ENCODE measurements at regions not wholly inside any gene's neighbourhood (a gene's known extent, or its start where the extent isn't known, plus 50 kb on each side); places are given as distances from the start of the nearest gene placed in this dataset.
"Not testable (repeated sequence)": the region's sequence is repeated elsewhere in the genome, so short reads cannot be mapped to it uniquely, and the experiment has no call there.

DNA sequence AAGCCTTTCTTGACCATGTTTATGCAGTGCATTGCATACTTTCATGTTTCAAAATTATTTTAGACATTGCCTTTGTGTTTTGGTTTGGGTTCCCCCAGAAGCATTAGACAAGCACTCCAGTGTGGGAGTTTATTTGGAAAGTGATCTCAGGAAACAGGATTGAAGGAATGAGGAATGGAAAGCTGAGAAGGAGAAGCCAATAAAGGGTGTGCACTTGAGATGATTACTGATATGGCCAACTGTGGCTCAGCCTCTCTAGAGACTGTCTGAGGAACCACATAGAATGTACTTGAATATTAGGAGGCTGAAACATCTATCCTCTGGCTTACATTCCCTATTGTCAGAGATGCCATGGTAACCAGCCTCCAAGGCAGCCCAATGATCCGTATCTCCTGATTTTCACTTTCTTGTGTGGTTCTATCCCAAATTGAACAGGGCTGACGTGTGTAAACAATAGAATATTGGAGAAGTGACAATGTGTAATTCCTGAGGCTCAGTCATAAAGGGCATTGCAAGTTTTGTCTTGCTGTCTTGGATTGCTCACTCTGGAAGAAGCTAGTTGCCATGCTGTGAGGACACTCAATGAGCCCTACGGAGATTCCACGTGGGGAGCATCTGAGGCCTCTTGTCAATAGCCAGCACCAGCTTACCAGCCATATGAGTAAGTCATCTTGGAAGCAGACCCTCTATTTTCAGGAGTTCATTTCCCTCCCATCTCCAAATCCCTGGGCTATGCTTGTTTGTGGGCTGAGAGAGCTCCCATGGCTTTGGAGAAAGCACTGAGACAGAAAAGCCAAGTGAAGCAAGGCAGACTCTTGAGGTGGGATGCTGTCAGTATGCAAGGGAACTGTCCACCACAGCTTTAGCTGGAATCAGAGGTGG is 84.7 kb downstream of the SCN11A start:
- no peak for DNase-seq (ENCODE audit: low read depth in 4 of 4, low spot score in 3 of 4)

GRCh38 chr3:38964646-38965045 is 87.1 kb downstream of the SCN11A start:
- no peak for DNase-seq (ENCODE audit: low read depth in 4 of 4, low spot score in 3 of 4)

DNA sequence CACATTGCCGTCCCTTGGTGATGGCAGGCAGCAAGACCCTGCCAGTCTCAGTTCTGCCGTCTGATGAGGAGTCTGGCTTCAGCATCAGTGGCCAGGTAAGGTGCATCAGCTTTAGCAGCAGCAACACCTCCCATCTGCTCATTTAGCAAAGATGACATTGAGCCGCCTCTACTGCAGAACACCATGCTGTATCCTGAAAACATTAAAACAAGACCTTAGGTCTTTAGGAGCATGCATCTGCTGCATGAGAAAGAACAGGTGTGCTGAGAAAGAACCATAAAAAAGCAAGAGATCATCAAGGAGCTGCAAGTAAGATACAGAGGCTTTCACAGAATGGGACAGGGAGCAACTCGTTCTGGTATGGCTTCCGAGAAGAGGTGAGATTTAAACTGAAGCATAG is 87.5 kb downstream of the SCN11A start:
- DNase-seq (ENCODE audit: low read depth in 4 of 4, low spot score in 3 of 4), result no peak

DNA sequence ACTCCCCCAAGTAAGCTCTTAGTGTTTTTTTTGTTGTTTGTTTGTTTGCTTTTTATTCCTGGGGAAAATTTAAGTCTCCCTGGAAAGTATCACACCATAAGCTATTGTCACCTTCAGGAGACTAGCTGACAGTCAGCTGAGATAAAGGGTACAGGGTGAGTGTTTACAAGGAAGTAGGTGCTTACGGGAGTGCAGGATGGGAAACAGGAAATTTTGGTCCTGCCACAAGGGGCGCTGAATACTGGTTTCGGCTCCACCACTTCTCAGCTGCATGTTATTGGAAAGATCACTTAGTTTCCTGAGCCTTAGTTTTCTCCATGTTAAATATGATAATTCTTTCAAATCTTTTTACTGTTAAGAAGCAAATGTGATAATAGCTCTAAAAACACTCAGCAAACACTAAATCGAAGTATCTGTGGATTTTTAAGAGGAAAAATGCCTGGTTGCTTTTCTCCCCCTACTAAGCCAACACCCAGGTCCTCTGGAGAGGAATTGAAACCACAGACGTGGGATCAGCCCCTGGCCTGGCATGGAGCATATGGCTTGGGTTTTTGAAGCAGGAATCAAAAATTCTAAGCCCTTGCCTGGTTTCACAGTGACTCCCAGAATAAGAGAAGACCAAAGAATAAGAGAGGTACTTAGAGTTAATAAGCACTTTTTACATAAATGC is 90.7 kb downstream of the SCN11A start:
- DNase-seq (ENCODE audit: low read depth in 4 of 4, low spot score in 3 of 4), result no peak

DNA sequence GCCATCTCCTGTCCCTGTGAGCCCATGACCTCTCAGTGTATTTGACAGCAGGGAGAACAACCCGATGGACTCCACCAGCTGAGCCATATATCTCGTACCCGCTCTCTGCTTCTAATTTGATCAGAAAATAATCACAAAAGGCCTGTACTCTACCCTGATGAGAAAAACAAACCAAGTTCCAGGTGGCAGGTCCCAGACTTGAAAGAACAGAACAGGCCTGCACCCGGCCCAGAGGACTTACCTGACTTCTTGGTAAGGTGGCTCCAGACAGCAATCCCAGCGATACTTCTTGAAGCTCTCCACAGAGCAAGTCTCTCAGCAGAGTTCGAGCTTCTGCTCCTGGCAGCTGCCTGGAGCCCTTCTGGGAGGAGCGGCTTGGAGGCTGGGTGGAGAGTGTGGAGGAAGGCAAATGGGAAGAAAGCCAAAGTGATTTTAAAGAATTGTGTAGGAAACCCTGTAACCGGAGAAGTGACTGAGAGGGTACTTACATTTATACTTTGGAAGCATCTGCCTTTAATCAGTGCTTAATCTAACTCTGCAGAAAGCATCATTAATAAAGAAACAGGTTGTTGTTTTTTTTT is 91.6 kb downstream of the SCN11A start:
- no peak for DNase-seq (ENCODE audit: low read depth in 4 of 4, low spot score in 3 of 4)

DNA sequence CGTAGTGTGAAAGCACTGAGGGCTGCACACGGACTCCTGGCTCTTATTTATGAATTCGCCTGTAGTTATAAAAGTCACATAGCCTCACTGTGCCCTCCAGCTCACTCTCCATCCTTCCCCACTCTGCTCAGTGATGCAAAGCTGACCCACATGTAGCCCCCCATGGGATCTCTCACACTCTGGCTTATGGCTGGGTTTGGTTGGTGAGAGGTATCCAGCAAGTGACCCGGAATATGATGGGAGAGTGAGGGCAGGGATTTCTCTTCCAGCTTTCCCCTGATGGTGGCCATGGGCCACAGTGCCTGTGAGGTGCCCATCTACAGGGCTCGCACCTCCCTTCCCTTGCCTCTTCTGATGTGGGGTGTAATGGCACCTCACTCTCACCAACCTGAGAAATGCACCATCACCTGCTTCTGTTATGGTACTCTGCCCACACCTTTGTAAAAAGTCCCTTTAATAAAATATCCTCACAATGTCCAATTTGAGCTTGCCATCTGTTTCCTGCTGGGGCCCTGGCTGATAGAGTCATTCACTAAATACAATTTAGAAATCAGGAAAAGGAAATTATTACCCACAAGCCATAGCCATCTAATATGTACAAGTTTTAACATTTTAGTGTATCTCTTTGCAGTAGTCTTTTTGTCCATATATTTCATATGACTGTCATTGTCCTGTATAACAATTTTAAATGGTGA is 93.6 kb downstream of the SCN11A start:
- no peak for DNase-seq (ENCODE audit: low read depth in 4 of 4, low spot score in 3 of 4)

DNA sequence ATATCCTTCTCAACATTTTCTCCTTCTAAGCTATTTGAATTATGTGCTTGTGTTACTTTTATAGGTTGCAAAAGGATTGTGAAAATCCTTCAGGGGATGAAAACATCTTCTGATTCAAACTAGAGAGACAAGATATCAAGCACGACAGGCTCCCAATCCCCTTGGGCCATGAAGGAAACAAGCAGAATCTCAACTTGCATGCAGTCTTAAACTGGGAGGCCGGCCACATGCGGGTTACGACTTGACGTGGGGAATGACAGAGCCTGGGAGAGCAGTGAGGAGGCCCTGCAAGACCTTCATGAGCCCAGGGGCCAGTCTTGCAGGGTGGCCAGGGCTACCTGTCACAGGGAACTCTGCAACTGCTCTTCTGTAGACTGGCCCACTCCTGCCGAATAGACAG is 94.4 kb downstream of the SCN11A start:
- DNase-seq (ENCODE audit: low read depth in 4 of 4, low spot score in 3 of 4), result no peak

- no peak for DNase-seq (ENCODE audit: low read depth in 4 of 4, low spot score in 3 of 4)
Observed at GRCh38 chr3:38952721-38953120, 99.0 kb downstream of the SCN11A start.

GRCh38 chr3:38951167-38951566 is 100.6 kb downstream of the SCN11A start:
- DNase-seq (ENCODE audit: low read depth in 4 of 4, low spot score in 3 of 4), result not testable (repeated sequence)

DNA sequence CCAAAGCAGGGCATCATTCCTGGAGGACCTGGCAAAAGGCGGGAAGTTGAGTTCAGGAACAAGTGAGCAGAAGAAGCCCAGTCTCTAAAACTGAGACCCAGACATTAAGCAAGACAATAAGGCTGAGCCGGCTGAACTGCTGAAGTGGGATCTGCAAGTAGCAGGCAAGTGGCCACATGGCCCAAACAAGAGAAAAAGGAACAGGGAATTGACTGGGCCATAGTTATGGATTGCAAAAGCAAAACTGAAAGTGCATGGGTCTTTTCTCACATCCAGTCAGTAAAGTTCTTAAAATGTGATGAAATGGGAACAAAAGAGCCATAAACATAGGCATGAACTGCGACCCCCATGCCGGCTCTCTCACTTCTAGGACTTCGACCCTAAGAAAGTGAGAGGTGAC is 101.2 kb downstream of the SCN11A start:
- no peak for DNase-seq (ENCODE audit: low read depth in 4 of 4, low spot score in 3 of 4)

DNA sequence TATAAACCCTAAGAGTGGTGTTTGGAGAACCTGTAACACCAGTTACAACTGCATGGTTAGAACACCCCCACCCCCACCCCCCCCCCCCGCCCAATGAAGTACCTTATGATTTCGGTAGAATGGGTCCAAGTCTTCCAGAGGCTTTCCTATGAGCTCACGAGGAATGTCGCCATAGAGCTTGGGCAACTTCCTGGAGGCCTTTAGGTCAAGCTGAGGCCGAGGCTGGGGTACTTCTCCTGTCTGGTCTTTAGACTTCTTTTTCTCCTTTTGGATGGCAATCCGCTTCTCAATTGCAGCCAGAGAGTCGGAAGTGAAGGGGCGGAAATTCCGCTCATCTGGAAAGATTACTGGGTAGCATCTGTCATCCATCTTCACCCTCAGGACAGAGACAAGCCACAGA is 101.8 kb downstream of the SCN11A start:
- DNase-seq (ENCODE audit: low read depth in 4 of 4, low spot score in 3 of 4), result no peak

GRCh38 chr3:38940394-38940793 is 111.3 kb downstream of the SCN11A start:
- no peak for DNase-seq (ENCODE audit: low read depth in 4 of 4, low spot score in 3 of 4)

GRCh38 chr3:38925351-38925750 is 109.3 kb upstream of the SCN10A start:
- no peak for DNase-seq (ENCODE audit: low read depth in 4 of 4, low spot score in 3 of 4)

GRCh38 chr3:38916706-38917105 is 100.7 kb upstream of the SCN10A start:
- DNase-seq (ENCODE audit: low read depth in 4 of 4, low spot score in 3 of 4), result no peak

DNA sequence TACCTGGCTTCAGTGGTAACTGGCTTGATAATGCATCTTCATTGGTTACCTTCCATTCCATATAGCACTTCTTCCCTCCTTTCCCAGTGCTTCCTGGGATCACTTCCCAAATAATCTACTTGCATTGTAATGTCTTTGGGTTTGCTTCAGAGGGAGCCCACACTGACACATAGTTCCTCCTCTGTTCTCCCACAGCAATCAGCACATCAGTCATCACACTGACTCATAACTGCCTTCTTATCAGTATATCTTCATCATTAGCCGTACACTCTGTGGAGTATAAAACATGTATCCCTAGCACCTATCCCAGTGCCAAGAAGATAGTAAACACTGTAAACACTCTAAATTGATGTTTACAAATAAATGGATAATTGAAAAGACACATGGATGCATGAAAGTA is 91.4 kb upstream of the SCN10A start:
- no peak for DNase-seq (ENCODE audit: low read depth in 4 of 4, low spot score in 3 of 4)

DNA sequence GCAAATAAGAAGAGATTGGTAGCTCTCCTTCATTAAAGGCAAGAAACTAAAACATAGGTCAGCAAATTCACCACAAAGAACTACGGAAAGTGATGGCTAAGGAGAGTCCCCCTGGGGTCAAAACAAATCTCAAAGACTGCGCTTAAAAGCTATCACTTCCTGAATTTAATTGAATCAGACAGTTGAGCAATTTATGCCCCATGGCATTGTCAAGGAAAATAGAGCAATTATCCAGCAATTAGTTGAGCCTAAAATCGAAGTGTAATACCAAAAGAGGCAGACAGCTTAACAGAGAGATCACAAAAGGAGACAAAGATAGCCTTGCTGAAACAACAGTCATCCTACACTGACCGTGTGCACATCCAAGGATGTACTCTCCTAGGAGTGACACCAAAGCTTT is 74.4 kb upstream of the SCN10A start:
- DNase-seq (ENCODE audit: low read depth in 4 of 4, low spot score in 3 of 4), result no peak

- no peak for DNase-seq (ENCODE audit: low read depth in 4 of 4, low spot score in 3 of 4)
Observed at GRCh38 chr3:38878646-38879045, 62.6 kb upstream of the SCN10A start.

Measured in left renal pelvis (tissue), 4 donors.